GM19452 (cell line): ENCODE measurements at regions not wholly inside any gene's neighbourhood (a gene's known extent, or its start where the extent isn't known, plus 50 kb on each side); places are given as distances from the start of the nearest gene placed in this dataset.
"Not testable (repeated sequence)": the region's sequence is repeated elsewhere in the genome, so short reads cannot be mapped to it uniquely, and the experiment has no call there.

Experiments used
- ATAC-seq: cut with Tn5 transposase; IDR thresholded peaks from one replicate; pipeline ENCODE4 v1.9.1; 2021; ENCODE audit not compliant: unreplicated experiment

DNA sequence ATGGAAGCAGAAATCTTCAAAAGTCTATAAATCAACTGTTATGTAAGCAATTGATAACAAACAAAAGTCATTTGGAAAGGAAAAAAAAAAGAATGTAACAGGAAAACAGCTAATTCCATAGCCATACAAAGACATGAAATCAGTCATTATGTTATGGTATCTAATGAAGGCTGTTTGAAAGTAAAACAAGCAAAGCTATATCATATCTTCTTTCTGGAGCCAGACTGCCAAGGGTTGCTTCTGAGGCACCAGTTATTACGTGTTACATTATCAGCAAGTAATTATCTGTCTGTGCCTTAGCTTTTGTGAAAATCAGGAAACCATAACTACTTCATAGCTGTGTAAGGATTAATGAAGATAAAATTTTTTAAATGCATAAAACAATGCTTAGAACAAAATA, 480.2 kb downstream of the FAT4 start:
- no peak for ATAC-seq

DNA sequence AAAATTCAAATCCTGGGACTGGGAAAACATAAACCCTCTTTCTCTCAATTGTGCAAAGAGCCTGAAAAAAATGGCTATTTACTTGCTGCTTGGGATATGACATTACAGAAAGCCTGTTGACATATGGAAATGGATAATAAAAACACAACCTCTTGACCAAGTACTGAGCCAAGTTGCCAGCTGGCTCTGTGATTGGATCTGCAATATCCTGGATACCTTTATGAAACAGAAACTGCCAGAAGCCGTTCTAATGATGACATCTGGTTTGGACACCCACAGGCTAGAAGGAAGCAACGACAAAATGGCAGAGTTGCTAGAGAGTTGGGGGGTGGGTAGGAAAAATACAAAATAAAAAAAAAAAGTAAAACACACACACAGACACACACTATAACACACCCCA, 481.4 kb downstream of the FAT4 start:
- ATAC-seq = no peak

DNA sequence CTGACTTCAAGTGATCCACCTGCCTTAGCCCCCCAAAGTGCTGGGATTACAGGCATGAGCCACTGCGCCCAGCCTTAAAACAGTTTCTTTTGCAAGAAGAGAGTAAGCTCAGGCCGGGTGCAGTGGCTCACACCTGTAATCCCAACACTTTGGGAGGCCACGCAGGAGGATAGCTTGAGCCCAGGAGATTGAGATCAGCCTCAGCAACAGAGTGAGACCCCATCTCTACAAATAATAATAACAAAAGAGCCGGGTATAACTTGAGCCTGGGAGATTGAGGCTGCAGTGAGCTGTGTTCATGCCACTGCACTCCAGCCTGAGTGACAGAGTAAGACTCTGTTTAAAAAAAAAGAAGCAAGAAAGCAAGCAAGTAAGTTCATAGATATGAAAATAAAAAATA, 482.9 kb downstream of the FAT4 start:
- ATAC-seq = not testable (repeated sequence)

DNA sequence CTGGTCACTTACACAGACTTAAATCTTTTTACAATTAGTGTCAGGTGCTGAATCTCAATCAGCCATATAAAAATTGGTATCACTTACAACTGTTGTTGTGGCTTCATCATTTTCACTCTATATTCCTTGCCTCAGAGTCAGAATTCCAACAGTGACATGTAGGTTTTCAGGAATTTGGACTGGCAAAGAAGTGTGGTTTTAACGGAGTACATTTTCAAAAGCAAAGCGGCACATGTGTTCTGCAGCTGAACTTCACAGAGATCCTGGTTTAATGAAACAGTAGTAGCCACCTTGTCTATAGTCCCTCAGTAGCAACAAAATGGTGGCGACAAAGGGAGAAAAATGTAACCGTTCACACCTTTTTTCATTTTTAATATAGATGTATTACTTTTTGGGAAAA, 486.6 kb downstream of the FAT4 start:
- ATAC-seq = no peak

DNA sequence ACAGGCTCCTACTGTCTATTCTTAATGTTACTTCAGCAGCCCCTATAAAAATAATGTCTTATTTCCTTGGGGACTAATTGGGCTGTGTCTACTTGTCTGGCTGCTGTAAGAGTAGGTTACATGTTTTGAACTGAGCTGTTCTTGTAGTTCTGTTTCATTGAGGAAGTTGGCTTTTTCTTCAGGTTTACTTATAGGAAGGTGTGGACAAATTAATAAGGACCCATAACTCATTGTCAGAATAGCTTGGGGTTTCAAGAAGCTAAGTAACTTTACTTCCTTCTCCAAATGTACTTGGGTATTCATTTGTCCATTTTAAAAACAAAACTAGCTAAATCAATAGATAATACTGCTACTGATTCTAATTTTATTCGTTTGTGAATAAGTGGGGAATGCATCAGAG, 487.2 kb downstream of the FAT4 start:
- no peak for ATAC-seq

DNA sequence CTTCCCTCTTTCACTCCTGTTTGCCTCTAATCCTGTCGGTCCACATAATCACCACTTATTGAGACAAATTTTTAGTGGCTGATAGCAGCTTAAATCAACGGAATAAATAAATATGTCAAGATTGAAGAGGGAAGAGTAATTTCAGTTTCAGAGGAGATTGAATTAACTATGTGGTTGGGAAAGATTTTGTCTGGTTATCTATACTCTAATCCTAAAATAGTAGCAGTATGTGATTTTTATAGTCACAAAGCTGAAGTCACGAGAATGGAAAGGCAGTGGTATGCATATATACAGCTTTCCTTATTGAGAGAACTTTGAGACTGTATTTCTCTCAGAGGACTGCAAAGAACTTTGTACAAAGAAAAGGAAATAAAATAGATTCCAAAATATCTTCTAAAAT, 493.3 kb downstream of the FAT4 start:
- ATAC-seq = no peak

DNA sequence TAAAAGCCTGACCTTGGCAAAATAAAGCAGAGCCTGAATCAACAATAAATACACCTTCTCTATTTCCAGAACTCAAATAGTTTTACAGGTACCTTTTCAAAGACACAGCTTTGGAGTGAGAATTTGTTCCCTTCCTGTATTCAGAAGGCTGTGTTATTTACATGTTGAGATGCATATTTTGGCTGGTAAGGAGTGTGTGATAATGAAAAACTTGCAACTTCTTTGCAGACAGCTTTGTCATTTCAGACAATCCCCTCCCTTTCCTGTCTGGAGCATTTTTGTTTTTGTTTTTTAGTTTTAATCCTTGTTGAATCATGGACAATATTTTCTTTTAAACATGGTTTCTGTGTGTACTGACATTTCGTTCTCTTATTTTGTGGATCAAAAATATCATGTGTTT, 493.8 kb downstream of the FAT4 start:
- no peak for ATAC-seq

DNA sequence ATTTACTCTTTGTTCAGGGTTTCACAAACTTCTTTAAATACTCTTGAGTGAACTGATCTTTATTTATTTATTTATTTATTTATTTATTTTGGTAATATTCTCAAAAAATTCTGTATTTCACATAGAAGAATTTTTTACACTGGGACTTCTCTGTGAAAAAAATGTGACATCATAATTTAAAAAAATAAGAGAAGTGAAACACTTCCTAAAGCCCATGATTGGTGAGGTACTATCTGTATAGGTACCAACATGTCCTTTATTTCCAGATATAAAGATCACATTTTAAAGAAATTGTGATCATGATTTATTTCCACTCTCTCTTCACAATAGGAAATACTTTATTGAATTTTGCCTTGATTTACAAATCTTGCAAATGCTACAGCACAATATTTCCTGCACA, 497.1 kb downstream of the FAT4 start:
- no peak for ATAC-seq

DNA sequence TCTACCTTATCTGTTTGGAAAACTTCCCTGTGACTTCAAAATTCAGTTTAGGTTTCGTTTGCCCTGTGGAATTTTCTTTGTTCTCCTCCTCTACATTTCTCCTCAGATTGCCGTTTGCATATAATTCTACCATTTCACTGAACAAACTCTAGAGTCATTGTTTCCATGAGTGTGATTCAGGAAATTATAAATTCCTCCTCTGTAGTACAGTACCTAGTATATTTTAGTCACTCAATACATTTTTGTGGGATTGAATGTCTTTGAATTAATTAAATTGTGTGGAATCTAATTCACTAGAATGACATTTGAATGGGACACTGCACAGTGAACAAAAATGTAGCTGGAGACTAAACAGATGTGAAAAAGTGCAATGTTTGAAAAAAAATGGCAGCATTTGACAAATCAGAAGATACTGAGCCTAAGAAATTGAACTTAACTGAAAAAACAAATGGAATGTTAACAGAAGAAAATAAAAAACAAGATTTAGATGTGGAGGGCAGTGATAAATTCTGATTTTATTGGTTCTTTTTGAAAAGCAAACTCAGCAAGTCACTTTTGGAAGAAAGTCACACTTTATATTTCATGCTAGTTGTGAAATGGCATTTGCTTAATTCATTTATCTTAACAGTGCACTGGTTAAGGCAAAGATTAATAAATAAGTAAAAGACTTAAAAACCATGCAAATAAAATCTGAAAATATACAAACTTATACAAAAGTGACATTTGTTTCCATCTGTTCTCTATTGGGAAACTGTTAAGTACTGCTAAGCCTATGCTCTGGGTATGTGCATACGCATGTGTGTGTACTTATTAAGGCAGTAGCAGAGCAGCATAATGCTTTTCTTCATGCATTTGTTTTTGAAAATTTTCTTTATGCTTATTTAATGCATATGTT, 512.3 kb downstream of the FAT4 start:
- ATAC-seq = no peak

DNA sequence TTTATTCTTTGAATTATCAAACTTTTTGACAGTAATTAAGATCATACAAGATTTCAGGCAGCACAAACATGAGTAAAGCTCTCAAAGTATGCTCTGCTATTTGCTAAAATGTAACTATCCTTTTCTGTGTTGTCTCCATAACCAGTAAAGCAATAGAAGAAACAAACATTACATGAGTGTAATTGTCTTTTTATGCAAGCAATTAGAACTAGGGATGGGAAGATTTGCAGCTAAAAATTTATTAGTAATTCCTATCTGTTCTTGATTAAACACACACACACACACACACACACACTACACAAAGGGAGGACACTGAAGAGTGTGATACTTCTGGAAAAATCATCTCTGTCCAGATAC, 512.9 kb downstream of the FAT4 start:
- ATAC-seq = no peak

DNA sequence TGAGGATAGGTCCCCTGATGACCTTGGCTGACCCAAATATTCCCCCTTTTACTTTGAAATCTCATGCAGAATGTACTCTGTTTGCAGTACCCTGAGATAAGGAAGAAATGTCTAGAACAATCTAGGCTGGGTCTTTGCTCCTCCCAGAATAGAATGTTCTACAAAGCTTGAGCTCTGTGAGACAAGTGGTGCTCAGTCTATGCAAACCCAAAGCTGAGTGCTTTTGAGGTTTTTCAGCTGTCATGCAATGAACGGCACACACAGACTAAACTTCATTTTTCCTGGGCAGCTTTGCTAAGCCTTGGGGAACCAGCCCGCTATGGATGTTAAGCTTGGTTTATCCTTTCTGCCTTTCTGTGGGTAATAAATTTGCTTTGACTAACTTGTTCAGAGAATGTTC, 513.6 kb downstream of the FAT4 start:
- ATAC-seq = no peak

DNA sequence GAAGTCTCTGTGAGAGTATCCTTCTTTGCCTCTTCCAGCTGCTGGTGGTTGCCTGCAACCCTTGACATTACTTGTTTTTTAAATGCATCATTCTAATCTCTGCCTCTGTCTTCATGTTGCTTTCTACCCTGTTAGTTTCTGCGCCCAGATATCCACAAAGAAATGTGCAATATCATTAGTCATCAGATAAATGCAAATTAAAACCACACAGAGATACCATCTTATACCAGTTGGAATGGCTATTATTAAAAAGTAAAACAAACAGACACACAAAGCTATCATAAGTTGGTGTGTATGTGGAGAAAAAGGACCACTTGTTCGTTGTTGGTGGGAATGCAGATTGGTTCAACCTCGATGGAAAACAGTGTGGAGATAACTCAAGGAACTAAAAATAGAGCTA, 517.4 kb downstream of the FAT4 start:
- ATAC-seq = no peak

DNA sequence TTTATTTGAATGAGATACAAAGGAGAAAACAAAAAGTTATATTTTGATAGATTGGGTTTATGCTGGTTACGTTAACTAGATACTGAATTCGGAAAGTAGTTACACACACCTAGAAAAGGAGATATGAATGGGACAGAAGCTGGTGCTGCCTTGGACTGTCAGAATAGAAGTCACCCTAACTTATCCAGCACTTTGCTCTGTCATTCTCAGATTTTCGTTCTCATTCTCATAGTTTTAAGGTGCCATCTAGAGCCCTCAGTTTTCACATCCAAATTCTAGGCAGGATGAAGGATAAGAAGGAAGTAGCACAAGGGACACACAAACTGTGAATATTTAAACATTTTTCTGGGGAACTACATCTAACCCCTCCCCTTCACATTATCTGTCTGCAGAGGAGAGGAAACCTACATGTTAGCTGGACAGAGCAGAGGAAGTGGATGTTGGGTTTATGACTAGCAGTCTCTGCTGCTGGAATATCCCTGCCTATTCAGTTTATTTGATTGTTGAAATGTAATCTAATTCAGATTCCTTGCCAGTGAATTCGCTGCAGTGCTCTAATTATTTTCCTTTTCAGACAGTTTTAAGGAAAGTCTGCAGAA, 521.9 kb downstream of the FAT4 start:
- no peak for ATAC-seq

DNA sequence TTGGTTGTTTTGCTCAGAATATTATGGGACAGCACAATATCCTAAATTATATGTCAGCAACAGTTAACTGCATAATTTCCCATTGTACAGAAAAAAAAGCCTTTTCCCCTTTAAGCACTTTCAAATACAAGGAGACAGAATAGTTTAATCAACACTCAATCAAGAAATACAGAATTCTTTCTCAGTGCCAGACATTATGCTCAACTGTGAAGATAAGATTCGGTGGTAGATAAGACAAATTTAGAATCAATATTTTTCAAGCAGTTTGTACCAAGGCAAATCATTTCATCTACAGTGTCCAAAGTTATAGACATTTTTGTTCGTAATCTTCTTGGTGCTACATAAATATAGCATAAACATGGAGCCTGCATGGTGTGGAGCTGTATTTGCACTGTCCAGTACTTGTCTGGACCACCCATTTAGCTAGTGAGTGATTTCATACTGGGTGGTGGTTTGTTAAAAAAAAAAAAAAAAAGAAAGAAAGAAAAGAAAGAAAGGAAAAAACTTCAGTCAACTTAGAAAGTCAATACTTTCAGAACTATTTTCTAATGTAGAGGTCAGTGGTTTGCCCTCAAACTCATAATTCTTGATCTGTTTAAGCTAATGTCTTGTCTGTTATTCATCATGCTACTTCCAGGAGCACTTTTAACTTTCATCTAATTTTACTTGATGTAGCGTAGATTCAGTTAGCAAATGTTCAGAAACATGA, 522.9 kb downstream of the FAT4 start:
- no peak for ATAC-seq

DNA sequence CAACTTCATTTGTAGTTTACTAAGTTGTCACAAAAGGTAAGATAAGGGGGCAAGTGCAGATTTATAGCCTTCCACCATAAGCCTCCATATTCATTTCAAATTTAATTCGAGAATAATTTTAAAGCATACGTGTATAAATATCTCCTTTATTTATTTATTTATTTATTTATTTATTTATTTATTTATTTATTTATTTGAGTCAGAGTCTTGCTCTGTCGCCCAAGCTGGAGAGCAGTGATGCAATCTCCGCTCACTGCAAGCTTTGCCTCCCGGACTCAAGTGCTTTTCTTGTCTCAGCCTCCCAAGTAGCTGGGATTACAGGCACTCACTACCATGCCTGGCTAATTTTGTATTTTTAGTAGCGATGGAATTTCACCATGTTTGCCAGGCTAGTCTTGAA, 523.4 kb downstream of the FAT4 start:
- no peak for ATAC-seq

DNA sequence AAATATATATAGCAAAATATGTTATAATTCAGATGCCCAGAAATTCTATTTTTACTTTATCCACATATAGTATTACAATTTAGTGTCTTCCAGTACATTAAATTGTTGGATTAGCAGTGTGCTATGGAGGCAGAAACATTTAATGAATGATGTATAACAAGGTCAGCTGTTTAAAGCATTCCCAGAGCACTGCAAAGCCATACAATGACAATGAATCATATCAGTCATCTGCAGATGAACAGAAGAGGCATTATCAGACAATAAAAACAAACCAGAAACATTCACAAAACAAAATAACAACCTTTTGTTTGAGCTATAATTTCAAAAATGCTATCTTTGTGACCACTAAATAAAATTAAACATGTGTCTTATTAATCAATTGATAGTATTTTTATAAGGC, 524.2 kb downstream of the FAT4 start:
- ATAC-seq = no peak

DNA sequence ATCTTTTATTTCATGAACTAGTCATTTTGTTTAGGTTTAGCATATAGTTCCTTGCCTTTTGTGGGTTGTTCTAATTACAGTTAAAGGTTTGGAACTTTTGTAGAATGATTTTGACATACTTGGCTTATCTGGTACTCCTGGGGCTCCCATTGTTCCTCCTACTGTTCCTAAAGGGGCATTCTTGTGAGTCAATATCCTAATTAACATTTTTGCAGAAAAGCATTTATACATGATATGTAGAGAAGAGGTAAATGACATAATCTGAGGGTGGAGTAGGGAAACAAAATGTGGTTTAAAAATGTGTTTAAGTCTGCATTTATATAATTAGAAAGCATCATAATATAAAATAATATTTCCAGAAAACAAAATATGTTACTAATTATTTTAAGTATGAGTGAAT, 529.2 kb downstream of the FAT4 start:
- no peak for ATAC-seq

DNA sequence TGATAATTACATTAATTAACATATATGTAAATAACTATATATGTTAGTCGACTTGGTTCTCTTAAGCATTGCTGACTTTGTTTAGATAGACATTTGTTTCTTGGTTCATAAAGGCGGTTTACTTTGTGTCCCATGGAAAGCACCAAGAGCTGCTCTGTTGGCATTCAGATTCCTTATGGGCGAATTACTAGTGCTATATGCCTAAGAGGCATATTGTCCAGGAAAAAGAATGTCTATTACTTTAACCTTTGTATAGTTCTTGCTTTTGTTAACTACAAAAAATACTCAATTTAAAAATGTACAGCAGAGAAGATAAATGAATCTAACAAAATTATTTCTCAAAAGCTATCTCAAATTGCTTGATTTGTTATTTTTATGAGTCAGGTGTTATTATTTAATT, 532.8 kb downstream of the FAT4 start:
- no peak for ATAC-seq

DNA sequence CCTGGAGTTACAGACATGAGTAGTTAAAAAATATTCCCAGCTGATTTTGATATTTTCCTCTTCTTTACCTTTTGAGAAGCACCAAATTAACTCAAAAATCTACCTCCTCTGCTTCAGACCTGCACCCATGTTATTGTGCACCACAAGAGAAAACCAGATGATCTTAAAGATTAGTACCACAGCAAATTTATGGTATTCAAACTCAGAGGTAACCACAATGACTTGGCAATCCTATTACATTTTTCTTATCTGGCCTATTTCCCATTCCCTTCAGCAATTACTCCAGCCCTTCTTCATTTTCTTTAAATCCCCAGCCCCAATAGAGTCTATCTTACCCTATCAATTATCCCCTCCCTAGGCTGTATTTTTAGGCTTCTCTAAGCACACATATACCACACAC, 535.1 kb downstream of the FAT4 start:
- no peak for ATAC-seq

DNA sequence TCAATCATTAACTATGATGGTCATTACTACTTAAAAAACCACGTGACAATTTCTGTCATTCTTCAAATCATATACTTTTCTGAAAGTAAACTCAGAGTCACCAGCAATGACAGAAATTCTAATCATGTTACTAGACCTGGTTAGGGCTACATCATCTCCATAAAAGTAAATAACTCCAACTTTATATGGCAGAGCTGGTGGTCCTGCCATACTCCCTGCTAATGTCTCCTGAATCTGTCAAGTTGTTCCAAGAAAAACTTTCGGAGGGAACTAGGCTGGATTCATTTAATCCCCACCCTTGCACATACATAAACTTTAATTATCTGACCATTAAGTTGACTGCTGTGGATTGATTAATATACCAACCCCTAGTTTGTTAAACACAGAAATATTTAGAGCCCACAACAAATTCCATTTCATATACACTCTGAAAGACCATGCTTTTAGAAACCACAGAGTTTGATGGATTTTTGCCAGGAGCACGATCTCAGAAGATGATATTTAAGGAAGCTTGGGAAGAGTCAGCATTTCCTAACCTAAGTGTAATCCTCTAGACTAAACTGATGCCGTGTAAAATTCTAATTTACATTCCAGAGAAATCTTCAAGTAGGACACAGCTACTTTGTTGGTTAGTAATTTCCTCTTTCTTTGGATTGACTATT, 577.0 kb downstream of the FAT4 start:
- ATAC-seq = no peak

DNA sequence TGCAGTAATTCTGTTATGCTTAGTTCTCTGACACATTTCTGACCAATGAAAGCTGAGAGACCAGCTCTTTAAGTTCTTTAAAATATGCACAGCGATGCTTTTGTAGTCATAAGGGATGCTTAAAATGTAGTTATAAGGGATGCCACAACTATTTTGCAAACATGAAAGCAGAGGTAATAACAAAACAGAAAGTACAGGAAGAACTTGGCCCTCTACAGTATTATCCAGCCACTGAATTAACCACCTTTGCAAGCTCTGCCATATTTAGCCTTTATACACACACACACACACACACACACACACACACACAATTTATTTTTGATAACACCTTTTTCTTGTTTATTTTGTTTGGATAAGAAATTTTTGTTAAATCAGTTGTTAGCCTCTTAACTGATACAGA, 590.0 kb downstream of the FAT4 start:
- ATAC-seq = no peak

DNA sequence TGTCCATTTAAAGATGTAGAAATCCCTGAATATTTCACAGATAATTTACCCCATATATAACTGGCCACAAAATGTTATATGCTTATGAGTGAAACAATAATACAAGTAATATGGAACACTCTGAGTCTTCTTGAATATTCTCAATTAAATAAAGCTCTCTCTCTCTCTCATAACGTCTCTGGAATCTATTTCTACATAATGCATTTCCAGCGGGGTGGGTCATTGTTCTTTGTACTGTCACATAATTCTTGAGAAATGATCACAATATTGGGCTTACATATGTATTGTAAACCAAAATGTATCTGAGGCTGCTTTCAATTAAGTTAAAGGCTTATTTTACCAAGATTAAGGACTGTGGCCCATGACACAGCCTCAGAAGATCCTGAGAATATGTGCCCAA, 596.3 kb downstream of the FAT4 start:
- ATAC-seq = no peak
